Kidney (tissue), 13 donors: ENCODE measurements at regions not wholly inside any gene's neighbourhood (a gene's known extent, or its start where the extent isn't known, plus 50 kb on each side); places are given as distances from the start of the nearest gene placed in this dataset.

Experiments
- DNase-seq, 5 donors: peaks; one replicate each; pipeline ENCODE4 v3.0.0-alpha.2; 2013 to 2020
- FAIRE-seq: peaks from 2 replicates; lab custom pipeline; 2012; peaks lifted over from hg19 to GRCh38; lab: Jason Lieb, UNC
- H3K27ac ChIP-seq, 2 donors: one replicate each; pipeline ENCODE4 v1.7.0; 2013; ENCODE audit warnings: low read depth in 2 of 2, low read length in 2 of 2, inconsistent platforms in 1 of 2
- H3K27me3 ChIP-seq: one replicate; pipeline ENCODE4 v1.7.1; 2013; ENCODE audit warnings: low read length, inconsistent platforms; ENCODE audit not compliant: control insufficient read depth, insufficient read depth
- H3K36me3 ChIP-seq, 3 donors: one replicate each; pipeline versions ENCODE4 v1.7.0 to v1.7.1; 2013; ENCODE audit warnings: low read length in 3 of 3, control low read depth in 1 of 3, inconsistent platforms in 1 of 3; ENCODE audit not compliant: insufficient read depth in 3 of 3, control insufficient read depth in 2 of 3
- H3K4me1 ChIP-seq, 3 donors: one replicate each; pipeline versions ENCODE4 v1.7.0 to v1.7.1; 2013; ENCODE audit warnings: low read length in 3 of 3, inconsistent platforms in 1 of 3, low read depth in 1 of 3; ENCODE audit not compliant: control insufficient read depth in 2 of 3, insufficient read depth in 2 of 3
- H3K4me3 ChIP-seq, 3 donors: one replicate each; pipeline versions ENCODE4 v1.7.0 to v1.8.1; 2013; ENCODE audit warnings: low read length in 3 of 3, control low read depth in 1 of 3, inconsistent platforms in 1 of 3
- H3K9ac ChIP-seq, 3 donors: one replicate each; pipeline versions ENCODE4 v1.7.0 to v1.7.1; 2013; ENCODE audit warnings: low read length in 3 of 3, control low read depth in 1 of 3, inconsistent platforms in 1 of 3
- H3K9me3 ChIP-seq, 3 donors: one replicate each; pipeline versions ENCODE4 v1.7.0 to v1.7.1; 2013; ENCODE audit warnings: low read length in 3 of 3, control low read depth in 1 of 3, inconsistent platforms in 1 of 3; ENCODE audit not compliant: control insufficient read depth in 2 of 3, insufficient read depth in 1 of 3
- intact Hi-C: fragments of 100-400 bp; cut with DNase I; formaldehyde crosslinking; loops from one replicate; pipeline ENCODE4 v1.11.1; 2022
- TF ChIP-seq, protein P1 (sequence below): IDR thresholded peaks from 3 replicates; pipeline ENCODE4 v1.5.1; 2012; ENCODE audit warnings: mild to moderate bottlenecking, moderate library complexity, borderline replicate concordance; ENCODE audit not compliant: insufficient read depth; ENCODE audit errors: extremely low read depth
- donor health status: control.
- donor health status: control.
- donor health status: control.
- donor health status: control.
- donor health status: control.
- donor health status: DM: yes; HTN: yes; CAD: no.
- donor health status: Normal renal cell carcinoma (clear cell type).

DNA sequence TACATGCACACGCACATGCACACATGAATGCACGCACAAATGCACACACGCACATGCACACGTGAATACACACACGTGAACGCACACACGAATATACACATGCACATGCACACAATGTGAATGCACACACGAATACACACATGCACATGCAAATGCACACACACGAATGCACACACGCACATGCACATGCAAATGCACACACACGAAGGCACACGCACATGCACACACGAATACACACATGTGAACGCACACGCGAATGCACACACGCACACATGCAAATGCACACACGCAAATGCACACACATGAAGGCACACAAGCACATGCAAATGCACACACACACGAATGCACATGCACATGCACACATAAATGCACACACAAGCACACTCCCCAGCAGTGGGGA, 68.6 kb upstream of the GPC1 start:
- intact Hi-C loops: no loop called here
- TF ChIP-seq, protein P1, sequence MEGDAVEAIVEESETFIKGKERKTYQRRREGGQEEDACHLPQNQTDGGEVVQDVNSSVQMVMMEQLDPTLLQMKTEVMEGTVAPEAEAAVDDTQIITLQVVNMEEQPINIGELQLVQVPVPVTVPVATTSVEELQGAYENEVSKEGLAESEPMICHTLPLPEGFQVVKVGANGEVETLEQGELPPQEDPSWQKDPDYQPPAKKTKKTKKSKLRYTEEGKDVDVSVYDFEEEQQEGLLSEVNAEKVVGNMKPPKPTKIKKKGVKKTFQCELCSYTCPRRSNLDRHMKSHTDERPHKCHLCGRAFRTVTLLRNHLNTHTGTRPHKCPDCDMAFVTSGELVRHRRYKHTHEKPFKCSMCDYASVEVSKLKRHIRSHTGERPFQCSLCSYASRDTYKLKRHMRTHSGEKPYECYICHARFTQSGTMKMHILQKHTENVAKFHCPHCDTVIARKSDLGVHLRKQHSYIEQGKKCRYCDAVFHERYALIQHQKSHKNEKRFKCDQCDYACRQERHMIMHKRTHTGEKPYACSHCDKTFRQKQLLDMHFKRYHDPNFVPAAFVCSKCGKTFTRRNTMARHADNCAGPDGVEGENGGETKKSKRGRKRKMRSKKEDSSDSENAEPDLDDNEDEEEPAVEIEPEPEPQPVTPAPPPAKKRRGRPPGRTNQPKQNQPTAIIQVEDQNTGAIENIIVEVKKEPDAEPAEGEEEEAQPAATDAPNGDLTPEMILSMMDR: no peak
- no peaks in the 10 kb centered on the region for H3K36me3 ChIP-seq
- no peaks in the 10 kb centered on the region for H3K27me3 ChIP-seq
- no peak for DNase-seq
- no peaks in the 10 kb centered on the region for H3K4me1 ChIP-seq
- no peak overlapping the region for H3K9ac ChIP-seq
- no peak overlapping the region for H3K4me3 ChIP-seq
- no peak for FAIRE-seq
- no peak overlapping the region for H3K27ac ChIP-seq
- H3K9me3 ChIP-seq: no peaks in the 10 kb centered on the region

DNA sequence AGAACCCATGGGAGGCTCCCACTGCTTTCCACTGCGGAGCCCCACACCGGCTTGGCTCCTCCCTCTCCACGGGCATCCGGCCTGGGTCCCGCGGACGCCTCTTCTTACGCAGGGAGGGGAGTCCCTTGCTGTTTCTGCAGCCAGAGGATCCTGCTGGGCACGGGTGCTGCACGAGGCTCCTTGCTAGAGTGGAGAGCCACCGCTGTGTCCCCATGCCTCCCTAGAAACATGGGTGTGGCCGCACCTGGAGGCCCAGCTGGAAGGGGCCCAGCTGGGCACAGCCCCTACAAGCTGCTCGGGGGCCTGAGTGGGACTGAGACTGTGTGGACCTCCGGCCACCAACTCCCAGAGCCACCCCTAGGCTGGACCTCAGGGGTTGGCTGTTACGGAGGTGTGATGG, 67.7 kb upstream of the GPC1 start:
- DNase-seq (peak in 1 of 5 donors; percentile 68), FAIRE-seq (no peak)
- Histone ChIP-seq H3K36me3 (no peaks in the 10 kb centered on the region), H3K27me3 (no peaks in the 10 kb centered on the region), H3K9me3 (no peaks in the 10 kb centered on the region), H3K4me3 (no peak overlapping the region), H3K4me1 (no peaks in the 10 kb centered on the region), H3K9ac (no peak overlapping the region), H3K27ac (no peak overlapping the region)
- TF ChIP-seq, protein P1: no peak
- intact Hi-C loops: no loop called here

DNA sequence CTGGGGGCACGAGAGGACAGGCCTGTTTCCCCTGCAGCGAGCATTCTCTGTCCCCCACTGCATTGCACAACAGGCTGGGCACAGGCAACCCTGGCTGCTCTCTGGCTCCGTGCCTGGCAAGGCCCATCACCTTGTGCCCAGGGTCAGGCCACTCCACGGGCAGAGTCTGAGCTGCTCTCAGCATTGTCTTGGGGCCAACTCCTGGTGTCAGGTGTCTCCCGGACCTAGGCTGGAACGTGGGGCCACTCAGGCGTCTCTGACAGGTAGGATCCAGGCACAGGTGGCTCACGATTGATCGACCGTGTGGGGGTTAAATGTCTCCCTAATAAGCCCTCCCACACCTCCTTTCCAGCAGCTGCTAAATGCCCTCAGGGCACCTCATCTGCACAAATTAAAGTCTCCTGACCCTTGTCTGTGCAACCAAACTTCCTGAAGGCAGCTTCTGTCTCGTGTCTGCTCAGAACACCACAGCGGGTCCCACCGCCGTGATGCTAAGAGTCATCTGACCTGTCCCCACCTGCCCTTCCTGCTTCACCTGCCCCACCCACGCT, 66.6 kb upstream of the GPC1 start:
- H3K9ac ChIP-seq: no peak overlapping the region
- H3K27ac ChIP-seq: no peak overlapping the region
- H3K27me3 ChIP-seq: no peaks in the 10 kb centered on the region
- no peaks in the 10 kb centered on the region for H3K36me3 ChIP-seq
- intact Hi-C loops: no loop called here
- FAIRE-seq (no peak), DNase-seq (peak in 4 of 5 donors; percentile 44 to 82 (median 53))
- H3K4me3 ChIP-seq: no peak overlapping the region
- TF ChIP-seq, protein P1: no peak
- no peaks in the 10 kb centered on the region for H3K4me1 ChIP-seq
- H3K9me3 ChIP-seq: no peaks in the 10 kb centered on the region

DNA sequence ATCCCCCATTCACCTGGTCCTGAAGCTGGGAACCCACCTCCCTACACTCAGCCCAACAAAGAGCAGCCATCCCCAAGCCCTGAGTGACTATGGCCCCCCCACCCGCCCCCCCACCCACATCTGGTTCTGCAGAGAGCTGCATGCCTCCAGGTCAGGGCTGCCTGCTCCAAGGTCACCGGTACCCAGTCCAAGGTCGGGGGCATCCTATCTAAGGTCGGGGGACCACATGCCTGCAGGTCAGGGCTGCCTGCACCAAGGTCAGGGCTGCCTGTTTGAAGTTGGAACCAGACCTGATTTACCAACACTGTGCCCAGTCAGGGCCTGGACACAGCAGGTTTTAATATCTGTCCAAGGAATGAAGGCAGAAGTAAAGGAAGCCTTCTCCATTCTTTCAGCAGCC, 66.1 kb upstream of the GPC1 start:
- H3K27me3 ChIP-seq: no peaks in the 10 kb centered on the region
- no peaks in the 10 kb centered on the region for H3K36me3 ChIP-seq
- no peaks in the 10 kb centered on the region for H3K4me1 ChIP-seq
- DNase-seq: no peak
- no peak for FAIRE-seq
- TF ChIP-seq, protein P1: no peak
- H3K9me3 ChIP-seq: no peaks in the 10 kb centered on the region
- H3K27ac ChIP-seq: no peak overlapping the region
- intact Hi-C loops: no loop called here
- no peak overlapping the region for H3K9ac ChIP-seq
- H3K4me3 ChIP-seq: no peak overlapping the region
